ENCODE measurements at regions not wholly inside any gene's neighbourhood (a gene's known extent, or its start where the extent isn't known, plus 50 kb on each side); places are given as distances from the start of the nearest gene placed in this dataset.

DNA sequence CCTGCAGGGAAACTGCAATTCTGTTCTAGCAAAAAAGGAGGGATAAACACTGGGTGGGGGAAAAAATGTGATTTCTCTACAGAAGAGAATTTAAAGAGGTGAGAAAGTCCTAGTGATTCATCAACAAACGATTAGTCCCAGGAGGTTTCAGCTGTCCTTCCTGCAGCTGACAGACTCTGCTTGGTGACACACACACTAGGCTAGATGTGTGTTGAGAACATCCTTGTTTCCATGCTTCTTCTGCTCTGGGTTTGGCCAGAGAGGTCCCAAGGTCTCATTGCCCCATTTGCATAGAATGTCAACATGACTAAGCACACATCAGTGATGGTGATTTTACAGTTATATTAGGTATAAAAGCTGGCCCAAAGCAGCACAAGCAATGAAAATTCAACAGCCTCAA, 258.3 kb downstream of the NFATC2 start:
- Histone ChIP-seq H3K4me3 (no peak overlapping the region), H3K4me1 (no peaks in the 10 kb centered on the region), H3K36me3 (no peaks in the 10 kb centered on the region), H3K9me3 (replicated peaks) (peaks cover 17% of the 10 kb centered on the region), H3K27me3 (ENCODE audit: low read depth) (peaks cover 50% of the 10 kb centered on the region), H3K27ac (replicated peaks) (no peak overlapping the region)
- intact Hi-C loops (cut with micrococcal nuclease), result no loop called here
- TF ChIP-seq, protein P1, sequence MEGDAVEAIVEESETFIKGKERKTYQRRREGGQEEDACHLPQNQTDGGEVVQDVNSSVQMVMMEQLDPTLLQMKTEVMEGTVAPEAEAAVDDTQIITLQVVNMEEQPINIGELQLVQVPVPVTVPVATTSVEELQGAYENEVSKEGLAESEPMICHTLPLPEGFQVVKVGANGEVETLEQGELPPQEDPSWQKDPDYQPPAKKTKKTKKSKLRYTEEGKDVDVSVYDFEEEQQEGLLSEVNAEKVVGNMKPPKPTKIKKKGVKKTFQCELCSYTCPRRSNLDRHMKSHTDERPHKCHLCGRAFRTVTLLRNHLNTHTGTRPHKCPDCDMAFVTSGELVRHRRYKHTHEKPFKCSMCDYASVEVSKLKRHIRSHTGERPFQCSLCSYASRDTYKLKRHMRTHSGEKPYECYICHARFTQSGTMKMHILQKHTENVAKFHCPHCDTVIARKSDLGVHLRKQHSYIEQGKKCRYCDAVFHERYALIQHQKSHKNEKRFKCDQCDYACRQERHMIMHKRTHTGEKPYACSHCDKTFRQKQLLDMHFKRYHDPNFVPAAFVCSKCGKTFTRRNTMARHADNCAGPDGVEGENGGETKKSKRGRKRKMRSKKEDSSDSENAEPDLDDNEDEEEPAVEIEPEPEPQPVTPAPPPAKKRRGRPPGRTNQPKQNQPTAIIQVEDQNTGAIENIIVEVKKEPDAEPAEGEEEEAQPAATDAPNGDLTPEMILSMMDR (IDR thresholded peaks at IDR 0.05; ENCODE audit: borderline replicate concordance), result no peak
- no peak for DNase-seq

DNA sequence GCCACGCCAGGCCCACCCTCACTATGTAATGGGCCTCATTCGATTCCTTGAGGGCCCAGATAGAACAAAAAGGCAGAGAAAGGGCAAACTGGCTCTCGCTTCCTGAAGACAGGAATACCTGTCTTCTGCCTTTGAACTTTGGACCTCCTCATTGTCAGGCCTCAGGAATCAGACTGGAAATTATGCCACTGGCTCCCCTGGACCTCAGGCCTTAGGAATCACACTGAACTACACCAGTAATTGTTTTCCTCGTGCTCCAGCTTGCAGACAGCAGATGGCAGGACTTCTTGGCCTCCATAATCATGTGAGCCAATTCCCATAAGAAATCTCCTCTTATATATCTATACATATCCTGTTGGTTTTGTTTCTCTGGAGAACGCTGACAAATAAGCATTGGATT, 258.6 kb upstream of the KCNG1 start:
- Histone ChIP-seq H3K27me3 (ENCODE audit: low read depth) (peaks cover 55% of the 10 kb centered on the region), H3K9me3 (replicated peaks) (peaks cover 14% of the 10 kb centered on the region), H3K36me3 (no peaks in the 10 kb centered on the region), H3K4me1 (peaks cover under 1% of the 10 kb centered on the region), H3K27ac (replicated peaks) (no peak overlapping the region), H3K4me3 (no peak overlapping the region)
- TF ChIP-seq, protein P1 (IDR thresholded peaks at IDR 0.05; ENCODE audit: borderline replicate concordance), result no peak
- DNase-seq, result no peak
- intact Hi-C loops (cut with micrococcal nuclease), result no loop called here

DNA sequence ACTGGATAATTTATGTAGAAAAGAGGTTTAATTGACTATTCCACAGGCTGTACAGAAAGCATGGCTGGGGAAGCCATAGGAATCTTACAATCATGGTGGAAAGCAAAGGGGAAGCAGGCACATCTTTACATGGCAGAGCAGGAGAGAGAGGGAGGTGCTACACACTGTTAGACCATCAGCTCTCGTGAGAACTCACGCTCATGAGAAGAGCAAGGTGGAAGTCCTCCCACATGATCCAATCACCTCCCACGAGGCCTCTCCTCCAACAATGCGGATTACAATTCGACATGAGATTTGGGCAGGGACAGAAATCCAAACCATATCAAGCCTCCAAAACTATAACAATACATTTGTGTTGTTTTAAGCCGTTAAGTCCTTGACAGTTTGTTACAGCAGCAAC, 257.1 kb upstream of the KCNG1 start:
- Histone ChIP-seq H3K27me3 (ENCODE audit: low read depth) (peaks cover 64% of the 10 kb centered on the region), H3K4me1 (peaks cover 12% of the 10 kb centered on the region), H3K9me3 (replicated peaks) (peaks cover 14% of the 10 kb centered on the region), H3K27ac (replicated peaks) (no peak overlapping the region), H3K36me3 (no peaks in the 10 kb centered on the region), H3K4me3 (no peak overlapping the region)
- TF ChIP-seq, protein P1 (IDR thresholded peaks at IDR 0.05; ENCODE audit: borderline replicate concordance), result no peak
- intact Hi-C loops (cut with micrococcal nuclease), result no loop called here
- no peak for DNase-seq

DNA sequence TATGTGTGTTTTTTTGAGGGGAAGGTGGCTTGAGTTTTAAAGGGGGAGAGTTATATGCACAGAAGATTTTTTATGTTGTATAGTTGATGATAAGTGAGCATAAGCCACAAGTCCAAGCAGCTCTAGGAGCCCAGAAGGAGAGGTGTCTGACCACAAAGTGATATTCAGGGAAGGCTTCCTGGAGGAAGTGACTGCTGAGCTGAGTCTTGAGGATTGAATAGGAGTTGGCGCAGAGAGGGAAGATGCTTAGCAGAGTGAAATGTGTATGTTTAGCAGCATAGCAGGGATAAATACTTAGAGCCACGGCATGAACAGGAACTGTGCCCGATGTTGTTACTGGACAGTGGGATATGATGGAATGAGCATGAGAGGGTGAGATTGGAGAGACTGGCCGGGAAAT, 255.1 kb upstream of the KCNG1 start:
- TF ChIP-seq, protein P1 (IDR thresholded peaks at IDR 0.05; ENCODE audit: borderline replicate concordance), result no peak
- H3K4me3 ChIP-seq, result no peak overlapping the region
- peaks cover 75% of the 10 kb centered on the region for H3K27me3 ChIP-seq (ENCODE audit: low read depth)
- H3K4me1 ChIP-seq, result peaks cover 12% of the 10 kb centered on the region
- no peaks in the 10 kb centered on the region for H3K36me3 ChIP-seq
- intact Hi-C loops (cut with micrococcal nuclease), result no loop called here
- DNase-seq, result no peak
- H3K27ac ChIP-seq (replicated peaks), result no peak overlapping the region
- H3K9me3 ChIP-seq (replicated peaks), result peaks cover 11% of the 10 kb centered on the region

DNA sequence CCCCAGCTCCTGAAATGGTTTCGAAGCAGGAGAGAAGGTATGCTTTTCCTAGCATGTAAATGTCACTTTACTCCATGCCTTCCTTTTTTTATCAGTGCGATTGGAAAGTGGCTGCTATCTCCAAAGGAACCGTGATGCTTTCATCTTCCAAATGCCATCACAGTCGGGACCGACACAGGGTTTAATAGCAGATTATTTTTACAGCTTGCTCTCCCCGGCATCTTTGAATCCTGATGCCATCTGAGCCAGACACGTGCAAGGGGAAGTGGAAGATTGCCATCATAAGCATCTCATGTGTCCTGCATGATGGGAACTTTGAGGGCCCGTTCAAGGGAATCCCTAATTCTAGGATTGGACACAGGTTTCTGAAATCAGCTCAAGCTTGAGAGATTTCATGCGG, 253.4 kb upstream of the KCNG1 start:
- Histone ChIP-seq H3K27me3 (ENCODE audit: low read depth) (peaks cover 77% of the 10 kb centered on the region), H3K9me3 (replicated peaks) (peaks cover 18% of the 10 kb centered on the region), H3K27ac (replicated peaks) (no peak overlapping the region), H3K36me3 (no peaks in the 10 kb centered on the region), H3K4me1 (peaks cover 12% of the 10 kb centered on the region), H3K4me3 (no peak overlapping the region)
- intact Hi-C loops (cut with micrococcal nuclease), result no loop called here
- TF ChIP-seq, protein P1 (IDR thresholded peaks at IDR 0.05; ENCODE audit: borderline replicate concordance), result no peak
- no peak for DNase-seq

DNA sequence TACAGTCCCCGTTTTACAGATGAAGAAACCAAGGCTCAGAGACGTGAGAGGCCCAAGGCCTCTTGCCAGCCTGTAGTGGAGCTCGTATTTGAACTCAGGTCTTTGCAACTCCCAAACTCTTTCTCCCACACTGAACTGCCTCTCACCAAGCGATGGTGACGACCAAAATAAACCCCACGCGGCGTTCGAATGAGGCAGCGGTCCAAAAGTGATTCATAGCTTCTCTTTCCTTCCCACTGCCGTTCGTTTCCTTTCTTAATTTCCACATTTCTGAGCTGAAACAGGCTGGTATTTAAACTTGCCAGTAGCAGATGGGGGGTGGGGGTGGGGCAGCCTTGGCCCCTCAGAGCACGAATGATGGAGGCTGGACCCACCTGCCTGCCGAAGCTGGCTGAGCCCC, 252.9 kb upstream of the KCNG1 start:
- intact Hi-C loops (cut with micrococcal nuclease), result no loop called here
- Histone ChIP-seq H3K27ac (replicated peaks) (no peak overlapping the region), H3K9me3 (replicated peaks) (peaks cover 22% of the 10 kb centered on the region), H3K4me3 (no peak overlapping the region), H3K27me3 (ENCODE audit: low read depth) (peaks cover 82% of the 10 kb centered on the region), H3K4me1 (peaks cover 12% of the 10 kb centered on the region), H3K36me3 (no peaks in the 10 kb centered on the region)
- DNase-seq, result no peak
- TF ChIP-seq, protein P1 (IDR thresholded peaks at IDR 0.05; ENCODE audit: borderline replicate concordance), result no peak
